Jurkat, Clone E6-1 (cell line): ENCODE measurements at regions not wholly inside any gene's neighbourhood (a gene's known extent, or its start where the extent isn't known, plus 50 kb on each side); places are given as distances from the start of the nearest gene placed in this dataset.
"Not testable (repeated sequence)": the region's sequence is repeated elsewhere in the genome, so short reads cannot be mapped to it uniquely, and the experiment has no call there.

Source experiments
- DNase-seq: peaks from one replicate; pipeline ENCODE4 v3.0.0-alpha.2; 2011; ENCODE audit warnings: low read depth, low spot score
- H3K4me3 ChIP-seq: 2 replicates; pipeline ENCODE4 v1.5.1; 2011; ENCODE audit warnings: mild to moderate bottlenecking, low read length, control low read depth, moderate library complexity

GRCh38 chr14:89551955-89552354, 134.9 kb upstream of the FOXN3 start:
- H3K4me3 ChIP-seq = no peak overlapping the region
- DNase-seq = no peak

GRCh38 chr14:89551432-89551831, 134.4 kb upstream of the FOXN3 start:
- no peak for DNase-seq
- no peak overlapping the region for H3K4me3 ChIP-seq

GRCh38 chr14:89550821-89551220, 133.8 kb upstream of the FOXN3 start:
- DNase-seq = no peak

GRCh38 chr14:89549381-89550125, 132.5 kb upstream of the FOXN3 start:
- no peak overlapping the region for H3K4me3 ChIP-seq
- DNase-seq = no peak

More at GRCh38 chr14:89550821-89551220, 133.8 kb upstream of the FOXN3 start:
- no peak overlapping the region for H3K4me3 ChIP-seq

- not testable (repeated sequence) for H3K4me3 ChIP-seq, DNase-seq
These were observed 130.0 kb upstream of the FOXN3 start for GRCh38 chr14:89547047-89547446.

GRCh38 chr14:89544636-89545301, 127.7 kb upstream of the FOXN3 start:
- no peak overlapping the region for H3K4me3 ChIP-seq
- no peak for DNase-seq

GRCh38 chr14:89543425-89543790, 126.4 kb upstream of the FOXN3 start:
- no peak for DNase-seq
- no peak overlapping the region for H3K4me3 ChIP-seq

- H3K4me3 ChIP-seq = no peak overlapping the region
- DNase-seq = no peak
These were observed 125.9 kb upstream of the FOXN3 start for GRCh38 chr14:89542786-89543424.

- DNase-seq = no peak
- H3K4me3 ChIP-seq = no peak overlapping the region
These were observed 123.9 kb upstream of the FOXN3 start for GRCh38 chr14:89540830-89541470.

- DNase-seq = peak; percentile 19
- H3K4me3 ChIP-seq = no peak overlapping the region
These were observed 123.2 kb upstream of the FOXN3 start for GRCh38 chr14:89540009-89540829.

- H3K4me3 ChIP-seq = no peak overlapping the region
- DNase-seq = no peak
These were observed 120.9 kb upstream of the FOXN3 start for GRCh38 chr14:89537911-89538310.

- no peak overlapping the region for H3K4me3 ChIP-seq
- no peak for DNase-seq
These were observed 118.1 kb upstream of the FOXN3 start for GRCh38 chr14:89534902-89535685.

GRCh38 chr14:89533766-89534165, 116.7 kb upstream of the FOXN3 start:
- DNase-seq = no peak
- no peak overlapping the region for H3K4me3 ChIP-seq

GRCh38 chr14:89533136-89533535, 116.1 kb upstream of the FOXN3 start:
- no peak for DNase-seq

GRCh38 chr14:89531661-89532335, 114.8 kb upstream of the FOXN3 start:
- no peak overlapping the region for H3K4me3 ChIP-seq
- DNase-seq = no peak

More at GRCh38 chr14:89533136-89533535, 116.1 kb upstream of the FOXN3 start:
- H3K4me3 ChIP-seq = no peak overlapping the region

- H3K4me3 ChIP-seq = no peak overlapping the region
- no peak for DNase-seq
These were observed 108.1 kb upstream of the FOXN3 start for GRCh38 chr14:89524990-89525667.

- DNase-seq = no peak
- H3K4me3 ChIP-seq = no peak overlapping the region
These were observed 107.4 kb upstream of the FOXN3 start for GRCh38 chr14:89524412-89524811.
